Spleen (tissue), 11 donors: ENCODE measurements at regions not wholly inside any gene's neighbourhood (a gene's known extent, or its start where the extent isn't known, plus 50 kb on each side); places are given as distances from the start of the nearest gene placed in this dataset.

Experiments used
- DNase-seq: peaks from one replicate; pipeline ENCODE4 v3.0.0-alpha.2; 2020
- H3K27ac ChIP-seq, 8 donors: fragments of 200-600 bp; sonication (generic) in 7 of 8; 1 replicate in 4 of 8; 2 replicates in 4 of 8; pipeline versions ENCODE4 v1.5.0 to v1.8.0; 2016 to 2021; ENCODE audit warnings: inconsistent platforms in 4 of 8, mild to moderate bottlenecking in 4 of 8, moderate library complexity in 1 of 8
- H3K27me3 ChIP-seq, 7 donors: fragments of 200-600 bp; sonication (generic) in 6 of 7; replicated peaks in 1 of 7; 1 replicate in 4 of 7; 2 replicates in 3 of 7; pipeline versions ENCODE4 v1.5.0 to v1.8.0; 2016 to 2021; ENCODE audit warnings: inconsistent platforms in 3 of 7, mild to moderate bottlenecking in 1 of 7
- H3K36me3 ChIP-seq, 6 donors: fragments of 200-600 bp; sonication (generic) in 5 of 6; 1 replicate in 4 of 6; 2 replicates in 2 of 6; pipeline versions ENCODE4 v1.5.0 to v1.8.0; 2016 to 2021; ENCODE audit warnings: inconsistent platforms in 2 of 6
- H3K4me1 ChIP-seq, 6 donors: fragments of 200-600 bp; sonication (generic) in 5 of 6; 1 replicate in 3 of 6; 2 replicates in 3 of 6; pipeline versions ENCODE4 v1.5.0 to v1.8.0; 2016 to 2021; ENCODE audit warnings: inconsistent platforms in 3 of 6
- H3K4me3 ChIP-seq, 8 donors: fragments of 200-600 bp; sonication (generic) in 7 of 8; 1 replicate in 4 of 8; 2 replicates in 4 of 8; pipeline versions ENCODE4 v1.5.0 to v1.8.0; 2016 to 2021; ENCODE audit warnings: inconsistent platforms in 4 of 8, mild to moderate bottlenecking in 4 of 8, moderate library complexity in 2 of 8
- H3K9me3 ChIP-seq, 8 donors: fragments of 200-600 bp; sonication (generic) in 7 of 8; 1 replicate in 4 of 8; 2 replicates in 4 of 8; pipeline versions ENCODE4 v1.5.0 to v1.8.0; 2016 to 2021; ENCODE audit warnings: inconsistent platforms in 4 of 8
- CTCF ChIP-seq, 11 experiments: fragments of 200-600 bp in 7 of 11; fragments of 450-650 bp in 4 of 11; sonication (generic) in 4 of 11; IDR thresholded peaks in 8 of 11; conservative IDR thresholded peaks in 3 of 11; 1 replicate in 7 of 11; 2 replicates in 4 of 11; pipeline versions ENCODE4 v1.4.0 to v1.8.0; 2016 to 2021; ENCODE audit warnings: antibody characterized with exemption in 11 of 11, inconsistent platforms in 4 of 11, mild to moderate bottlenecking in 1 of 11
- POLR2A ChIP-seq, 3 donors: fragments of 450-650 bp; IDR thresholded peaks; one replicate each; pipeline ENCODE4 v1.5.1; 2017; ENCODE audit warnings: antibody characterized with exemption in 3 of 3, mild to moderate bottlenecking in 1 of 3
- POLR2AphosphoS5 ChIP-seq, 3 donors: sonication (generic); formaldehyde crosslinking; IDR thresholded peaks; one replicate each; pipeline ENCODE4 v1.5.1; 2017; ENCODE audit warnings: antibody characterized with exemption in 3 of 3
- WGBS, 5 donors: extraction: QIAGEN DNeasy Blood & Tissue Kit in 3 of 5; methylation state at CpG; one replicate each; pipeline versions ENCODE4 v1.1.5 to v1.1.7; 2013 to 2018; 5-methylcytosine and 5-hydroxymethylcytosine counted together
- intact Hi-C: fragments of 100-400 bp; cut with DNase I; formaldehyde crosslinking; loops from one replicate; pipeline ENCODE4 v1.15.0; 2023; ENCODE audit warnings: low total_unique reads
- donor health status: healthy with polysubstance abuse.
- donor health status: DM: no; HTN: no; CAD: no; lungs with moderate emphysema.
- donor health status: DM: no; HTN: no; CAD: no.
- donor health status: Bipolar disorder and iron deficiency.
- donor health status: healthy.
- donor health status: DM: no; HTN: no; CAD: no.
- donor health status: DM: yes; HTN: yes; CAD: no.

GRCh38 chr5:133867851-133868545 lies 100.4 kb downstream of the C5orf15 start:
- DNase-seq, result no peak
- TF ChIP-seq POLR2A (IDR thresholded peaks at IDR 0.05) (no peak), POLR2AphosphoS5 (IDR thresholded peaks at IDR 0.05) (no peak), CTCF (IDR thresholded peaks at IDR 0.05 in 8 of 11, conservative IDR thresholded peaks at IDR 0.05 in 3 of 11) (no peak)

GRCh38 chr5:133867341-133867740 lies 101.1 kb downstream of the C5orf15 start:
- Histone ChIP-seq H3K27ac (no peak overlapping the region), H3K4me1 (peaks cover 0 to 13% (median 5%) of the 10 kb centered on the region in 6 donors), H3K9me3 (no peaks in the 10 kb centered on the region), H3K27me3 (peaks cover 0 to 19% (median 0%) of the 10 kb centered on the region in 7 donors), H3K36me3 (no peaks in the 10 kb centered on the region), H3K4me3 (no peak overlapping the region)
- TF ChIP-seq CTCF (IDR thresholded peaks at IDR 0.05 in 8 of 11, conservative IDR thresholded peaks at IDR 0.05 in 3 of 11) (no peak), POLR2AphosphoS5 (IDR thresholded peaks at IDR 0.05) (no peak), POLR2A (IDR thresholded peaks at IDR 0.05) (no peak)
- DNase-seq, result no peak
- WGBS, 5 donors, result 69 to 83% (median 79%) methylated on average over 4 of the region's 4 CpGs
- intact Hi-C loops, result loop anchor here (5.0 to 10.0 kb wide), 2 partner anchors 113 to 445 kb away; no protein-coding TSS in a partner anchor

More at GRCh38 chr5:133867851-133868545, 100.4 kb downstream of the C5orf15 start:
- H3K36me3 ChIP-seq, result no peaks in the 10 kb centered on the region
- peaks cover 0 to 13% (median 5%) of the 10 kb centered on the region in 6 donors for H3K4me1 ChIP-seq
- intact Hi-C loops, result loop anchor here (5.0 to 10.0 kb wide), 2 partner anchors 113 to 446 kb away; no protein-coding TSS in a partner anchor
- H3K27me3 ChIP-seq, result peaks cover 0 to 19% (median 0%) of the 10 kb centered on the region in 7 donors
- H3K9me3 ChIP-seq, result no peaks in the 10 kb centered on the region
- no peak overlapping the region for H3K4me3 ChIP-seq
- no peak overlapping the region for H3K27ac ChIP-seq
- 84 to 90% (median 86%) methylated on average over 8 to 10 of the region's 10 CpGs for WGBS, 5 donors

- H3K27me3 ChIP-seq, result peaks cover 0 to 19% (median 0%) of the 10 kb centered on the region in 7 donors
- H3K4me3 ChIP-seq, result no peak overlapping the region
- H3K36me3 ChIP-seq, result no peaks in the 10 kb centered on the region
- intact Hi-C loops, result loop anchor here (5.0 to 10.0 kb wide), 2 partner anchors 112 to 445 kb away; no protein-coding TSS in a partner anchor
- peaks cover 0 to 13% (median 5%) of the 10 kb centered on the region in 6 donors for H3K4me1 ChIP-seq
- no peak for TF ChIP-seq CTCF (IDR thresholded peaks at IDR 0.05 in 8 of 11, conservative IDR thresholded peaks at IDR 0.05 in 3 of 11)
- no peak for TF ChIP-seq POLR2A (IDR thresholded peaks at IDR 0.05)
- no peak for TF ChIP-seq POLR2AphosphoS5 (IDR thresholded peaks at IDR 0.05)
- WGBS, 5 donors, result 56 to 75% (median 67%) methylated on average over 3 of the region's 3 CpGs
- H3K9me3 ChIP-seq, result no peaks in the 10 kb centered on the region
- no peak overlapping the region for H3K27ac ChIP-seq
- no peak for DNase-seq
Observed at GRCh38 chr5:133866903-133867245, 101.6 kb downstream of the C5orf15 start.

GRCh38 chr5:133866160-133866902 lies 102.1 kb downstream of the C5orf15 start:
- peak; percentile 58 for DNase-seq
- H3K27me3 ChIP-seq, result peaks cover 0 to 19% (median 0%) of the 10 kb centered on the region in 7 donors
- TF ChIP-seq POLR2AphosphoS5 (IDR thresholded peaks at IDR 0.05) (no peak), CTCF (IDR thresholded peaks at IDR 0.05 in 8 of 11, conservative IDR thresholded peaks at IDR 0.05 in 3 of 11) (no peak), POLR2A (IDR thresholded peaks at IDR 0.05) (no peak)
- intact Hi-C loops, result loop anchor here (5.0 to 10.0 kb wide), 2 partner anchors 112 to 444 kb away; no protein-coding TSS in a partner anchor
- peaks cover 0 to 13% (median 5%) of the 10 kb centered on the region in 6 donors for H3K4me1 ChIP-seq
- H3K27ac ChIP-seq, result no peak overlapping the region
- WGBS, 5 donors, result 77 to 89% (median 84%) methylated on average over 11 to 12 of the region's 12 CpGs
- no peak overlapping the region for H3K4me3 ChIP-seq
- no peaks in the 10 kb centered on the region for H3K9me3 ChIP-seq
- no peaks in the 10 kb centered on the region for H3K36me3 ChIP-seq
